Gastrocnemius medialis (tissue), 4 donors: ENCODE measurements at regions not wholly inside any gene's neighbourhood (a gene's known extent, or its start where the extent isn't known, plus 50 kb on each side); places are given as distances from the start of the nearest gene placed in this dataset.

Source experiments
- ATAC-seq, 2 donors: fragments of 150-250 bp; one replicate each; pipeline ENCODE4 v1.9.1; 2016
- DNase-seq, 2 donors: peaks; one replicate each; pipeline ENCODE4 v3.0.0-alpha.2; 2019
- H3K27ac ChIP-seq, 4 donors: fragments of 200-600 bp; sonication (generic); 1 replicate in 1 of 4; 2 replicates in 3 of 4; pipeline ENCODE4 v1.5.1; 2016 to 2018; ENCODE audit warnings: mild to moderate bottlenecking in 2 of 4, moderate library complexity in 1 of 4
- H3K27me3 ChIP-seq, 3 donors: fragments of 200-600 bp; sonication (generic) in 2 of 3; 1 replicate in 1 of 3; 2 replicates in 2 of 3; pipeline versions ENCODE4 v1.5.1 to v1.6.0; 2016 to 2019; ENCODE audit warnings: mild to moderate bottlenecking in 1 of 3, moderate library complexity in 1 of 3
- H3K36me3 ChIP-seq, 2 donors: fragments of 200-600 bp; sonication (generic) in 1 of 2; one replicate each; pipeline ENCODE4 v1.5.1; 2017 to 2018
- H3K4me1 ChIP-seq, 2 donors: fragments of 200-600 bp; sonication (generic) in 1 of 2; one replicate each; pipeline ENCODE4 v1.5.1; 2016 to 2017; ENCODE audit warnings: mild to moderate bottlenecking in 2 of 2
- H3K4me3 ChIP-seq, 4 donors: fragments of 200-600 bp; sonication (generic) in 3 of 4; 1 replicate in 1 of 4; 2 replicates in 3 of 4; pipeline ENCODE4 v1.5.1; 2016 to 2019; ENCODE audit warnings: mild to moderate bottlenecking in 2 of 4
- H3K9me3 ChIP-seq, 3 donors: fragments of 200-600 bp; sonication (generic) in 2 of 3; 1 replicate in 1 of 3; 2 replicates in 2 of 3; pipeline ENCODE4 v1.5.1; 2016 to 2019
- CTCF ChIP-seq, 5 experiments: fragments of 450-650 bp in 3 of 5; fragments of 200-600 bp in 2 of 5; sonication (generic) in 2 of 5; IDR thresholded peaks in 4 of 5; conservative IDR thresholded peaks in 1 of 5; 1 replicate in 4 of 5; 2 replicates in 1 of 5; pipeline ENCODE4 v1.5.1; 2016 to 2019; ENCODE audit warnings: antibody characterized with exemption in 5 of 5, mild to moderate bottlenecking in 3 of 5, moderate library complexity in 3 of 5
- POLR2A ChIP-seq, 2 donors: fragments of 450-650 bp; IDR thresholded peaks; one replicate each; pipeline ENCODE4 v1.6.1; 2017; ENCODE audit warnings: antibody characterized with exemption in 2 of 2, mild to moderate bottlenecking in 2 of 2, moderate library complexity in 2 of 2
- in situ Hi-C, 4 donors: fragments of 200-750 bp; cut with MboI; loops; one replicate each; pipeline versions ENCODE4 v1.15.0 to v1.8.0; 2017; ENCODE audit warnings: low sequenced_read_pairs in 4 of 4
- intact Hi-C: fragments of 100-400 bp; cut with DNase I; formaldehyde crosslinking; loops from one replicate; pipeline ENCODE4 v1.15.1; 2023; ENCODE audit warnings: low total_unique reads

GRCh38 chr12:67578976-67579661 lies 69.4 kb upstream of the DYRK2 start:
- intact Hi-C loops: no loop called here
- ATAC-seq (no peak), DNase-seq (no peak)
- Histone ChIP-seq H3K9me3 (no peaks in the 10 kb centered on the region), H3K27ac (no peak overlapping the region), H3K4me3 (no peak overlapping the region), H3K36me3 (no peaks in the 10 kb centered on the region), H3K27me3 (no peaks in the 10 kb centered on the region), H3K4me1 (no peaks in the 10 kb centered on the region)
- TF ChIP-seq CTCF (IDR thresholded peaks at IDR 0.05 in 4 of 5, conservative IDR thresholded peaks at IDR 0.05 in 1 of 5) (no peak), POLR2A (IDR thresholded peaks at IDR 0.05) (no peak)
- in situ Hi-C loops: no loop called here

- in situ Hi-C loops: no loop called here
- TF ChIP-seq CTCF (IDR thresholded peaks at IDR 0.05 in 4 of 5, conservative IDR thresholded peaks at IDR 0.05 in 1 of 5): no peak
- TF ChIP-seq POLR2A (IDR thresholded peaks at IDR 0.05): no peak
- intact Hi-C loops: no loop called here
Measured at GRCh38 chr12:67579662-67580003, 68.9 kb upstream of the DYRK2 start.

GRCh38 chr12:67582238-67582834 lies 66.2 kb upstream of the DYRK2 start:
- ATAC-seq: no peak
- H3K9me3 ChIP-seq: no peaks in the 10 kb centered on the region
- H3K27ac ChIP-seq: no peak overlapping the region
- TF ChIP-seq CTCF (IDR thresholded peaks at IDR 0.05 in 4 of 5, conservative IDR thresholded peaks at IDR 0.05 in 1 of 5) (no peak), POLR2A (IDR thresholded peaks at IDR 0.05) (no peak)
- no peaks in the 10 kb centered on the region for H3K36me3 ChIP-seq
- intact Hi-C loops: no loop called here
- in situ Hi-C loops: no loop called here
- H3K4me3 ChIP-seq: no peak overlapping the region
- no peaks in the 10 kb centered on the region for H3K4me1 ChIP-seq
- no peak for DNase-seq
- H3K27me3 ChIP-seq: no peaks in the 10 kb centered on the region

More at GRCh38 chr12:67579662-67580003, 68.9 kb upstream of the DYRK2 start:
- no peak for ATAC-seq
- no peaks in the 10 kb centered on the region for H3K36me3 ChIP-seq
- no peak for DNase-seq
- no peaks in the 10 kb centered on the region for H3K27me3 ChIP-seq
- no peaks in the 10 kb centered on the region for H3K4me1 ChIP-seq
- no peaks in the 10 kb centered on the region for H3K9me3 ChIP-seq
- no peak overlapping the region for H3K4me3 ChIP-seq
- no peak overlapping the region for H3K27ac ChIP-seq

- ATAC-seq (no peak), DNase-seq (no peak)
- no peaks in the 10 kb centered on the region for H3K36me3 ChIP-seq
- in situ Hi-C loops (no loop called here), intact Hi-C loops (no loop called here)
- TF ChIP-seq POLR2A (IDR thresholded peaks at IDR 0.05) (no peak), CTCF (IDR thresholded peaks at IDR 0.05 in 4 of 5, conservative IDR thresholded peaks at IDR 0.05 in 1 of 5) (no peak)
- H3K27ac ChIP-seq: no peak overlapping the region
- H3K9me3 ChIP-seq: no peaks in the 10 kb centered on the region
- H3K27me3 ChIP-seq: no peaks in the 10 kb centered on the region
- no peak overlapping the region for H3K4me3 ChIP-seq
- no peaks in the 10 kb centered on the region for H3K4me1 ChIP-seq
Measured at GRCh38 chr12:67582844-67583243, 65.7 kb upstream of the DYRK2 start.
